GM12892 (cell line): ENCODE measurements at regions not wholly inside any gene's neighbourhood (a gene's known extent, or its start where the extent isn't known, plus 50 kb on each side); places are given as distances from the start of the nearest gene placed in this dataset.

ENCODE experiments used
- POLR2A ChIP-seq: IDR thresholded peaks from 2 replicates; pipeline ENCODE4 v1.6.1; 2011; ENCODE audit warnings: low read depth, low read length, control low read depth
- POLR2AphosphoS5 ChIP-seq: IDR thresholded peaks from 2 replicates; pipeline ENCODE4 v1.6.1; 2011; ENCODE audit warnings: low read depth, low read length, control low read depth
- TAF1 ChIP-seq: IDR thresholded peaks from 2 replicates; pipeline ENCODE4 v1.6.1; 2011; ENCODE audit warnings: low read depth, mild to moderate bottlenecking, control low read depth, low read length, borderline replicate concordance

- TF ChIP-seq POLR2AphosphoS5 = no peak
- TF ChIP-seq POLR2A = no peak
- no peak for TF ChIP-seq TAF1
Measured at GRCh38 chr20:40748182-40748581, 59.1 kb upstream of the MAFB start.
